ENCODE measurements at regions not wholly inside any gene's neighbourhood (a gene's known extent, or its start where the extent isn't known, plus 50 kb on each side); places are given as distances from the start of the nearest gene placed in this dataset.
"Not testable (repeated sequence)": the region's sequence is repeated elsewhere in the genome, so short reads cannot be mapped to it uniquely, and the experiment has no call there.

GRCh38 chrX:65407662-65408061, 126.9 kb downstream of the LAS1L start:
- TF ChIP-seq SUZ12 (IDR thresholded peaks at IDR 0.05); TARDBP (IDR thresholded peaks at IDR 0.05); NFRKB (IDR thresholded peaks at IDR 0.05); FOXM1 (IDR thresholded peaks at IDR 0.05; ENCODE audit: borderline replicate concordance); L3MBTL2 (conservative IDR thresholded peaks at IDR 0.05); SP1 (IDR thresholded peaks at IDR 0.05); ZNF384 (IDR thresholded peaks at IDR 0.05); FOXA1 (IDR thresholded peaks at IDR 0.05); CTBP1 (IDR thresholded peaks at IDR 0.05; ENCODE audit: borderline replicate concordance); ELF4 (IDR thresholded peaks at IDR 0.05); LEF1 (IDR thresholded peaks at IDR 0.05; ENCODE audit: borderline replicate concordance); HDGF (IDR thresholded peaks at IDR 0.05; ENCODE audit: borderline replicate concordance); PKNOX1 (IDR thresholded peaks at IDR 0.05); BHLHE40 (IDR thresholded peaks at IDR 0.05; ENCODE audit: borderline replicate concordance): not testable (repeated sequence)

Measured in HEK293T (cell line).